ENCODE measurements at regions not wholly inside any gene's neighbourhood (a gene's known extent, or its start where the extent isn't known, plus 50 kb on each side); places are given as distances from the start of the nearest gene placed in this dataset.

DNA sequence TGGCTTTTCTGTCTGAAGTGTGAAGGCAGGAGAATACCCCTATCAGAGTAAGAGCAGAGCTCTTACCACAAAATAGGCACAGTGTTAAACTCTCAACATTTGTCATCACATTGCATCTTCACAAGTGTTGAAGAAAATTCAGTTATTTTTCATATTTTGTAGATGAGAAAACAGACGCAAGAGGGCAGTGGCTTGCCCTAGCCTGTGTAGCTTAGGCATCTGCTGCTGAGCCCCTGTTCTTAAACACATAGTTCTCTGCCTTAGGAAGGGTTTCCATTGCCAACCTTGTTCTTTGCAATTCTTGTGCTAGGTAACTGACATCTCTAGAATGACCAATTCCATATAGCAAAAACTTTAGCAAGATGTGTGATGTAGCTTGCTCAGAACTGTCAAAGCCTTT lies 112.7 kb upstream of the RMDN2 start:
- WGBS, 2 donors = 60 to 67% methylated on average over 1 of the region's 1 CpG
- DNase-seq = no peak

GRCh38 chr2:37812941-37813730 lies 112.0 kb upstream of the RMDN2 start:
- Histone ChIP-seq H3K4me3 (ENCODE audit: low read length in 2 of 2) (no peak overlapping the region), H3K36me3 (ENCODE audit: control insufficient read depth in 1 of 2, insufficient read depth in 2 of 2, low read length in 1 of 2) (no peaks in the 10 kb centered on the region), H3K27ac (ENCODE audit: low read depth in 1 of 2, low read length in 2 of 2) (no peak overlapping the region), H3K4me1 (ENCODE audit: control insufficient read depth in 1 of 2, insufficient read depth in 2 of 2, low read length in 2 of 2) (peaks cover 5 to 11% of the 10 kb centered on the region in 2 donors), H3K9me3 (ENCODE audit: control insufficient read depth, low read length) (no peaks in the 10 kb centered on the region), H3K27me3 (ENCODE audit: control insufficient read depth in 1 of 2, insufficient read depth in 2 of 2, low read length in 1 of 2) (no peaks in the 10 kb centered on the region)
- DNase-seq = no peak
- ATAC-seq (ENCODE audit: low FRiP score) = no peak
- 97% methylated on average over 10 of the region's 10 CpGs for WGBS, 2 donors
- intact Hi-C loops (cut with DNase I) = no loop called here

More for the DNA sequence above, 112.7 kb upstream of the RMDN2 start:
- Histone ChIP-seq H3K9me3 (ENCODE audit: control insufficient read depth, low read length) (no peaks in the 10 kb centered on the region), H3K36me3 (ENCODE audit: control insufficient read depth in 1 of 2, insufficient read depth in 2 of 2, low read length in 1 of 2) (no peaks in the 10 kb centered on the region), H3K27ac (ENCODE audit: low read depth in 1 of 2, low read length in 2 of 2) (no peak overlapping the region), H3K4me3 (ENCODE audit: low read length in 2 of 2) (no peak overlapping the region), H3K4me1 (ENCODE audit: control insufficient read depth in 1 of 2, insufficient read depth in 2 of 2, low read length in 2 of 2) (peaks cover 5 to 11% of the 10 kb centered on the region in 2 donors), H3K27me3 (ENCODE audit: control insufficient read depth in 1 of 2, insufficient read depth in 2 of 2, low read length in 1 of 2) (no peaks in the 10 kb centered on the region)
- intact Hi-C loops (cut with DNase I) = no loop called here
- ATAC-seq (ENCODE audit: low FRiP score) = no peak

GRCh38 chr2:37816036-37816435 lies 109.1 kb upstream of the RMDN2 start:
- 97 to 98% methylated on average over 8 of the region's 8 CpGs for WGBS, 2 donors
- H3K4me3 ChIP-seq (ENCODE audit: low read length in 2 of 2) = no peak overlapping the region
- intact Hi-C loops (cut with DNase I) = no loop called here

GRCh38 chr2:37816686-37817085 lies 108.4 kb upstream of the RMDN2 start:
- intact Hi-C loops (cut with DNase I) = no loop called here
- H3K4me3 ChIP-seq (ENCODE audit: low read length in 2 of 2) = no peak overlapping the region
- no peak for DNase-seq
- H3K4me1 ChIP-seq (ENCODE audit: control insufficient read depth in 1 of 2, insufficient read depth in 2 of 2, low read length in 2 of 2) = no peaks in the 10 kb centered on the region
- 93 to 94% methylated on average over 11 of the region's 11 CpGs for WGBS, 2 donors
- no peak overlapping the region for H3K27ac ChIP-seq (ENCODE audit: low read depth in 1 of 2, low read length in 2 of 2)
- H3K36me3 ChIP-seq (ENCODE audit: control insufficient read depth in 1 of 2, insufficient read depth in 2 of 2, low read length in 1 of 2) = no peaks in the 10 kb centered on the region
- H3K9me3 ChIP-seq (ENCODE audit: control insufficient read depth, low read length) = no peaks in the 10 kb centered on the region
- H3K27me3 ChIP-seq (ENCODE audit: control insufficient read depth in 1 of 2, insufficient read depth in 2 of 2, low read length in 1 of 2) = no peaks in the 10 kb centered on the region
- ATAC-seq (ENCODE audit: low FRiP score) = no peak

More at GRCh38 chr2:37816036-37816435, 109.1 kb upstream of the RMDN2 start:
- ATAC-seq (ENCODE audit: low FRiP score) (no peak), DNase-seq (no peak)
- H3K9me3 ChIP-seq (ENCODE audit: control insufficient read depth, low read length) = no peaks in the 10 kb centered on the region
- no peaks in the 10 kb centered on the region for H3K4me1 ChIP-seq (ENCODE audit: control insufficient read depth in 1 of 2, insufficient read depth in 2 of 2, low read length in 2 of 2)
- no peak overlapping the region for H3K27ac ChIP-seq (ENCODE audit: low read depth in 1 of 2, low read length in 2 of 2)
- H3K27me3 ChIP-seq (ENCODE audit: control insufficient read depth in 1 of 2, insufficient read depth in 2 of 2, low read length in 1 of 2) = no peaks in the 10 kb centered on the region
- H3K36me3 ChIP-seq (ENCODE audit: control insufficient read depth in 1 of 2, insufficient read depth in 2 of 2, low read length in 1 of 2) = no peaks in the 10 kb centered on the region

DNA sequence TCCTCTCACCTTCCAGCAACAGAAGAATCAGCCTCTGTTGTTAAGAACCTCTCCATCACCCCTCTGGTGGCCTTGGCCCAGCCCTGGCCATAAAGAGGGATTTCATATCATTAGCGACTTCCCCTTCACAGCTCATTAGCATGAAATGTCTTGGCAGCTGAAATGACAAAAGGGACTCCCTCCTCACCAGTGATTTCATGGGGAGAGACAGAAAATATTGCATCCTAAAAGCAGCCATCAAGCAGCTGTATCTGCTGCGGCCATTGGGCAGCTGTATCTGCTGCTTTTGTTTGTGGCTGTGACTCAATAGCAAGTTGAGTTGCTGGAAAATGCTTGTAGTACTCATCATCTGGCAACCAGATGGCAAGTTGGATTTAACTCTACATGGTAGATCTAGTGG lies 105.9 kb upstream of the RMDN2 start:
- DNase-seq (no peak), ATAC-seq (ENCODE audit: low FRiP score) (no peak)
- no peak overlapping the region for H3K27ac ChIP-seq (ENCODE audit: low read depth in 1 of 2, low read length in 2 of 2)
- no peaks in the 10 kb centered on the region for H3K4me1 ChIP-seq (ENCODE audit: control insufficient read depth in 1 of 2, insufficient read depth in 2 of 2, low read length in 2 of 2)
- no peak overlapping the region for H3K4me3 ChIP-seq (ENCODE audit: low read length in 2 of 2)
- no peaks in the 10 kb centered on the region for H3K9me3 ChIP-seq (ENCODE audit: control insufficient read depth, low read length)
- no peaks in the 10 kb centered on the region for H3K27me3 ChIP-seq (ENCODE audit: control insufficient read depth in 1 of 2, insufficient read depth in 2 of 2, low read length in 1 of 2)
- 95 to 98% methylated on average over 2 of the region's 2 CpGs for WGBS, 2 donors
- intact Hi-C loops (cut with DNase I) = no loop called here
- H3K36me3 ChIP-seq (ENCODE audit: control insufficient read depth in 1 of 2, insufficient read depth in 2 of 2, low read length in 1 of 2) = no peaks in the 10 kb centered on the region

DNA sequence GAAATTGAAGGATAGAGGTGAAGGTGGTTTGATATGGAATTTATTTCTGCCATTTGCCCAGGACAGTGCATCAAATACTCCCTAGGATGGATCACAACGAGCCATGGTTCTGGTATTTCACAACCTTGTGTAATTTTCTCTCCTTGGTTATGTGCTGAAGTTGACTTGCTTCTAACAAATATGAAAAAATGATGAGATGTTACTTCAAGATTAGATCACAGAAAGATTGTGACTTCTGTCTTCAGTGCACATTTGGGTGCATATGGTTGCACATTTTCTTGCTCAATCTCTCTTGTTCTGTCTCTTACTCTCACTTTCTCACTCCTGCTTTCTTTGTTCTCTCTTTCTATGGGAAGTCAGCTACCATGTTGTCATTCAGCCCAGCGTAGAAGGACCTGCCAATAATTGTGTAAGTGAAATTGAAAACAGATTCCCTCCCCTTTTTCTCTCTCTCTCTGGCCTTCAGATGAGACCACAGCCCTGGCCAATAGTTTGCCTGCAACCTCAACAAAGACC lies 104.6 kb upstream of the RMDN2 start:
- 96 to 97% methylated on average over 2 of the region's 2 CpGs for WGBS, 2 donors
- intact Hi-C loops (cut with DNase I) = no loop called here
- no peak for ATAC-seq (ENCODE audit: low FRiP score)

GRCh38 chr2:37825586-37825985 lies 99.5 kb upstream of the RMDN2 start:
- WGBS, 2 donors = 92 to 95% methylated on average over 3 of the region's 3 CpGs
- Histone ChIP-seq H3K4me1 (ENCODE audit: control insufficient read depth in 1 of 2, insufficient read depth in 2 of 2, low read length in 2 of 2) (peaks cover 0 to 5% of the 10 kb centered on the region in 2 donors), H3K27me3 (ENCODE audit: control insufficient read depth in 1 of 2, insufficient read depth in 2 of 2, low read length in 1 of 2) (no peaks in the 10 kb centered on the region), H3K27ac (ENCODE audit: low read depth in 1 of 2, low read length in 2 of 2) (no peak overlapping the region), H3K36me3 (ENCODE audit: control insufficient read depth in 1 of 2, insufficient read depth in 2 of 2, low read length in 1 of 2) (no peaks in the 10 kb centered on the region), H3K4me3 (ENCODE audit: low read length in 2 of 2) (no peak overlapping the region), H3K9me3 (ENCODE audit: control insufficient read depth, low read length) (no peaks in the 10 kb centered on the region)
- intact Hi-C loops (cut with DNase I) = loop anchor here in 1 of 2 donors (5.0 kb wide), 1 partner anchor 153 kb away; the partner anchor contains the start of gene CDC42EP3
- DNase-seq = no peak
- ATAC-seq (ENCODE audit: low FRiP score) = no peak

More for the DNA sequence above, 104.6 kb upstream of the RMDN2 start:
- no peak overlapping the region for H3K27ac ChIP-seq (ENCODE audit: low read depth in 1 of 2, low read length in 2 of 2)
- no peaks in the 10 kb centered on the region for H3K4me1 ChIP-seq (ENCODE audit: control insufficient read depth in 1 of 2, insufficient read depth in 2 of 2, low read length in 2 of 2)
- H3K9me3 ChIP-seq (ENCODE audit: control insufficient read depth, low read length) = no peaks in the 10 kb centered on the region
- DNase-seq = no peak
- no peak overlapping the region for H3K4me3 ChIP-seq (ENCODE audit: low read length in 2 of 2)
- no peaks in the 10 kb centered on the region for H3K36me3 ChIP-seq (ENCODE audit: control insufficient read depth in 1 of 2, insufficient read depth in 2 of 2, low read length in 1 of 2)
- H3K27me3 ChIP-seq (ENCODE audit: control insufficient read depth in 1 of 2, insufficient read depth in 2 of 2, low read length in 1 of 2) = no peaks in the 10 kb centered on the region

DNA sequence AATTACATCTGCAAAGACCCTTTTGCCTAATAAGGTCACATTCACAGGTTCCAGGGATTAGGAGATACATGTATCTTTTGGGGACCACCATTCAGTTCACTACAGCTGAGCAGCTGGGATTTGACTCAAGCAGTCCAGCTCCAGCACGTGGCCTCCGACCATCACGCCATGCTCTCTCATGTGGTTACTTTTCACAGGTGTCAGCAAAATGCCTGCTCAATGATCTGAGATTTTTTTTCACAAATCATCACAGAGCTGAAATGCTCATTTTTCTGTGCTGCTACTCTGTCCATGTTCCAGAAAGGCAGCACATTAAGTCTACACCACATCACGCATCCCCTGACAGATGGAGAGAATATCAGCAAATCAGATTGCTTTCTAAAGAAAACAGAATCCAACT lies 98.5 kb upstream of the RMDN2 start:
- Histone ChIP-seq H3K36me3 (ENCODE audit: control insufficient read depth in 1 of 2, insufficient read depth in 2 of 2, low read length in 1 of 2) (no peaks in the 10 kb centered on the region), H3K27ac (ENCODE audit: low read depth in 1 of 2, low read length in 2 of 2) (no peak overlapping the region), H3K4me3 (ENCODE audit: low read length in 2 of 2) (no peak overlapping the region), H3K9me3 (ENCODE audit: control insufficient read depth, low read length) (no peaks in the 10 kb centered on the region), H3K4me1 (ENCODE audit: control insufficient read depth in 1 of 2, insufficient read depth in 2 of 2, low read length in 2 of 2) (peaks cover 1 to 5% of the 10 kb centered on the region in 2 donors), H3K27me3 (ENCODE audit: control insufficient read depth in 1 of 2, insufficient read depth in 2 of 2, low read length in 1 of 2) (no peaks in the 10 kb centered on the region)
- DNase-seq = no peak
- WGBS, 2 donors = 91 to 97% methylated on average over 4 of the region's 4 CpGs
- intact Hi-C loops (cut with DNase I) = loop anchor here in 1 of 2 donors (5.0 kb wide), 1 partner anchor 154 kb away; the partner anchor contains the start of gene CDC42EP3
- ATAC-seq (ENCODE audit: low FRiP score) = no peak

GRCh38 chr2:37827455-37827854 lies 97.6 kb upstream of the RMDN2 start:
- H3K27ac ChIP-seq (ENCODE audit: low read depth in 1 of 2, low read length in 2 of 2) = no peak overlapping the region
- ATAC-seq (ENCODE audit: low FRiP score) (no peak), DNase-seq (no peak)
- peaks cover 1 to 5% of the 10 kb centered on the region in 2 donors for H3K4me1 ChIP-seq (ENCODE audit: control insufficient read depth in 1 of 2, insufficient read depth in 2 of 2, low read length in 2 of 2)
- WGBS, 2 donors = 65 to 79% methylated on average over 7 of the region's 7 CpGs
- no peaks in the 10 kb centered on the region for H3K27me3 ChIP-seq (ENCODE audit: control insufficient read depth in 1 of 2, insufficient read depth in 2 of 2, low read length in 1 of 2)
- intact Hi-C loops (cut with DNase I) = loop anchor here in 1 of 2 donors (5.0 kb wide), 1 partner anchor 155 kb away; the partner anchor contains the start of gene CDC42EP3
- no peaks in the 10 kb centered on the region for H3K9me3 ChIP-seq (ENCODE audit: control insufficient read depth, low read length)
- no peaks in the 10 kb centered on the region for H3K36me3 ChIP-seq (ENCODE audit: control insufficient read depth in 1 of 2, insufficient read depth in 2 of 2, low read length in 1 of 2)
- no peak overlapping the region for H3K4me3 ChIP-seq (ENCODE audit: low read length in 2 of 2)

Measured in aorta (tissue), 5 donors.